ENCODE measurements at regions not wholly inside any gene's neighbourhood (a gene's known extent, or its start where the extent isn't known, plus 50 kb on each side); places are given as distances from the start of the nearest gene placed in this dataset.
A peak's percentile ranks its signal among the peaks of the same experiment; 100 is the strongest.

DNA sequence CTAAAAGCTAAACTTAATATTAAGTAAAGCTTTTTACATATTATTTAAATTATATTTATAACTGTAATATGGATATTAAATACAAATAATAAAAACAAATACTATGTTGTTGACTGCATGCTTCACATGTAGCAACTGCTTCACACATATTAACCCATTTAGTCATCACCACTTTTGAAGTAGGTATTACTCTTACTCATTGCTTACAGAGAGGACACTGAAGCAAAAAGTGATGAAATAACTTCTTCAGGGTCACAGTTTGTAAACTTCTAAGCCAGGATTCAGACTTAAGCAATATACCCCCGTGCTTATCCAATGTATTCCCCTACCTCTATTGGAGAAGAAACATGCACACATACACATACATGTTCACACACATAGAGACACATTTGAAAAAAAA lies 166.6 kb downstream of the DKK2 start:
- Histone ChIP-seq H3K9me3 (replicated peaks; ENCODE audit: low read length) (no peaks in the 10 kb centered on the region), H3K4me3 (ENCODE audit: low read length) (no peak overlapping the region), H3K4me1 (ENCODE audit: control insufficient read depth, insufficient read depth, low read length) (peaks cover 17% of the 10 kb centered on the region), H3K36me3 (ENCODE audit: insufficient read depth, low read length) (no peaks in the 10 kb centered on the region), H3K27me3 (ENCODE audit: control insufficient read depth, insufficient read depth, low read length) (no peaks in the 10 kb centered on the region), H3K4me2 (ENCODE audit: low read length) (no peak overlapping the region), H3K9ac (ENCODE audit: low read depth, low read length) (no peak overlapping the region)

DNA sequence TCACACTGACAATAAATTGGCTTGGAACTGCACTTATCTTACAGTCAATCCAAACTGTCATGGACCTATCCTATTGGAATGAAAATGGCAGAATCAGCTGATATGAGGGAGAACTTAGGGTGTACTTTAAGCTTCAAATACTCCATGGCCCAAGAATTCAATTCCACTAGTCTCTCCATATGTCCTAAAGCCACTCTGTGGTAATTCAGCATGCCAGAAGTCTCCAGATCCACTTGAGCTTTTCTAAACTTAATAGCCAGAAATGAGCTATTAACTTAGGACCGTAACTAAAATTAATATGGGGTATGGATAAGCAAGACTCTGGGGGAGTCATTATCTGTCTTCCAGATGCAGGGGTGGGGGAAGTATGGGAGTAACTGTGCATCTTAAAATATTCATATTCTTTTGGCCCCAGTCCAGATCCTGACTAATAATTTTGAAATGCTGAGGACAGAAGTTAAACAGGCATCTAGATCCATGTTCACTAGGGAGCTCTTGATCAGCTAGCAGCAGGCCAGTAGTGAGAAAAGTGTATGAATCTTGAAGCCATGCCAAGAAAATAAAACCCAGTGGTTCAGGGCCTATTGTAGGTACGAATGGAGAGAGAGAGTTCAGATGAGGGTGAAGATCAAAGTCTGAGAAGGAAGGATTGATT lies 167.6 kb downstream of the DKK2 start:
- H3K4me2 ChIP-seq (ENCODE audit: low read length) = no peak overlapping the region
- H3K4me1 ChIP-seq (ENCODE audit: control insufficient read depth, insufficient read depth, low read length) = peaks cover 22% of the 10 kb centered on the region
- no peak overlapping the region for H3K9ac ChIP-seq (ENCODE audit: low read depth, low read length)
- no peaks in the 10 kb centered on the region for H3K27me3 ChIP-seq (ENCODE audit: control insufficient read depth, insufficient read depth, low read length)
- H3K4me3 ChIP-seq (ENCODE audit: low read length) = no peak overlapping the region
- H3K9me3 ChIP-seq (replicated peaks; ENCODE audit: low read length) = no peaks in the 10 kb centered on the region
- no peaks in the 10 kb centered on the region for H3K36me3 ChIP-seq (ENCODE audit: insufficient read depth, low read length)

DNA sequence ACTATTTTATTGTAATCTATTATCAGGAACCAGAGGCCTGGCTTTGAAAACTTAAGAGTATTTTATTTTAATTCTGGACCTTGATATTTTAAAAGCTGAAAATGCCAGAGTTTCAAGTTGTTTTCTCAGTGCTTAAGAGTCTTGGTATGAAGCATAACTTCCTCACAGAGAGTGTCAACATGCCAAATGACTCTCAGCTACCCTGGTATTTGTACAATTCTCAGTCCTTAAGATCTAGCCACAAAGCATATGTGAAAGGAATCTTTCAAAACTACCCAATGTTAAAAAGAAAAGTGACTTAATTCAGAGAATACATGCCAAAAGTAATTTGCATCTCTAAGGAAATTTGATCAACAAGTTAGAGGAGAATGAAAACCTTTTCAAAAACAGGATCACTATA lies 171.9 kb downstream of the DKK2 start:
- Histone ChIP-seq H3K4me3 (ENCODE audit: low read length) (no peak overlapping the region), H3K4me1 (ENCODE audit: control insufficient read depth, insufficient read depth, low read length) (peaks cover 16% of the 10 kb centered on the region), H3K9ac (ENCODE audit: low read depth, low read length) (peak overlapping the region; percentile 30), H3K36me3 (ENCODE audit: insufficient read depth, low read length) (no peaks in the 10 kb centered on the region), H3K4me2 (ENCODE audit: low read length) (peak overlapping the region; percentile 19), H3K27me3 (ENCODE audit: control insufficient read depth, insufficient read depth, low read length) (no peaks in the 10 kb centered on the region), H3K9me3 (replicated peaks; ENCODE audit: low read length) (no peaks in the 10 kb centered on the region)

GRCh38 chr4:106854569-106855351 lies 181.4 kb downstream of the DKK2 start:
- Histone ChIP-seq H3K9ac (ENCODE audit: low read depth, low read length) (no peak overlapping the region), H3K4me2 (ENCODE audit: low read length) (no peak overlapping the region), H3K36me3 (ENCODE audit: insufficient read depth, low read length) (no peaks in the 10 kb centered on the region)

GRCh38 chr4:106852426-106852825 lies 183.7 kb downstream of the DKK2 start:
- Histone ChIP-seq H3K4me2 (ENCODE audit: low read length) (no peak overlapping the region), H3K4me3 (ENCODE audit: low read length) (no peak overlapping the region), H3K27me3 (ENCODE audit: control insufficient read depth, insufficient read depth, low read length) (no peaks in the 10 kb centered on the region), H3K4me1 (ENCODE audit: control insufficient read depth, insufficient read depth, low read length) (no peaks in the 10 kb centered on the region), H3K36me3 (ENCODE audit: insufficient read depth, low read length) (no peaks in the 10 kb centered on the region), H3K9ac (ENCODE audit: low read depth, low read length) (no peak overlapping the region), H3K9me3 (replicated peaks; ENCODE audit: low read length) (no peaks in the 10 kb centered on the region)

More at GRCh38 chr4:106854569-106855351, 181.4 kb downstream of the DKK2 start:
- no peaks in the 10 kb centered on the region for H3K9me3 ChIP-seq (replicated peaks; ENCODE audit: low read length)
- H3K4me1 ChIP-seq (ENCODE audit: control insufficient read depth, insufficient read depth, low read length) = no peaks in the 10 kb centered on the region
- no peaks in the 10 kb centered on the region for H3K27me3 ChIP-seq (ENCODE audit: control insufficient read depth, insufficient read depth, low read length)
- no peak overlapping the region for H3K4me3 ChIP-seq (ENCODE audit: low read length)

GRCh38 chr4:106851726-106852125 lies 184.4 kb downstream of the DKK2 start:
- Histone ChIP-seq H3K4me2 (ENCODE audit: low read length) (no peak overlapping the region), H3K36me3 (ENCODE audit: insufficient read depth, low read length) (no peaks in the 10 kb centered on the region), H3K27me3 (ENCODE audit: control insufficient read depth, insufficient read depth, low read length) (no peaks in the 10 kb centered on the region), H3K9me3 (replicated peaks; ENCODE audit: low read length) (no peaks in the 10 kb centered on the region), H3K4me1 (ENCODE audit: control insufficient read depth, insufficient read depth, low read length) (no peaks in the 10 kb centered on the region), H3K4me3 (ENCODE audit: low read length) (no peak overlapping the region), H3K9ac (ENCODE audit: low read depth, low read length) (no peak overlapping the region)

DNA sequence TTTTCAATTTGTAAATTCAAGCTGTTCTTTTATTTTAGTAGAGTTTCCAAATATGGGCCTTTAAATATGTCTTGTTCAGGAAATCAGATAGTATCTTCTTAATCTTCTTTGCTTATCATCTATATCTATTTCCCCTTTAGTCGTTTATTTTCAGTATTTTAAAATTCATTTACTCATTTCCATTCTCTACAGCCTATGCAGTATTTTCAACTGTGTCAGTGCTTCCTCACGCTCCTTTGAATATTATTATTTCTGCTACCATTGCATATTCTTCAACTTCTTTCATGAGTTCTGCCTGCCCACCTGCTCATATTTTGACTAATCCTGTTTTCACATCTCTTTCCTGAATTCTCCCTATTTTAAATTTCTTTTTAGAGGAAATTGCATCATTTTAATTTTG lies 185.4 kb downstream of the DKK2 start:
- no peaks in the 10 kb centered on the region for H3K4me1 ChIP-seq (ENCODE audit: control insufficient read depth, insufficient read depth, low read length)
- H3K27me3 ChIP-seq (ENCODE audit: control insufficient read depth, insufficient read depth, low read length) = no peaks in the 10 kb centered on the region
- no peak overlapping the region for H3K4me2 ChIP-seq (ENCODE audit: low read length)
- H3K4me3 ChIP-seq (ENCODE audit: low read length) = no peak overlapping the region
- H3K36me3 ChIP-seq (ENCODE audit: insufficient read depth, low read length) = no peaks in the 10 kb centered on the region
- H3K9me3 ChIP-seq (replicated peaks; ENCODE audit: low read length) = no peaks in the 10 kb centered on the region
- H3K9ac ChIP-seq (ENCODE audit: low read depth, low read length) = no peak overlapping the region

DNA sequence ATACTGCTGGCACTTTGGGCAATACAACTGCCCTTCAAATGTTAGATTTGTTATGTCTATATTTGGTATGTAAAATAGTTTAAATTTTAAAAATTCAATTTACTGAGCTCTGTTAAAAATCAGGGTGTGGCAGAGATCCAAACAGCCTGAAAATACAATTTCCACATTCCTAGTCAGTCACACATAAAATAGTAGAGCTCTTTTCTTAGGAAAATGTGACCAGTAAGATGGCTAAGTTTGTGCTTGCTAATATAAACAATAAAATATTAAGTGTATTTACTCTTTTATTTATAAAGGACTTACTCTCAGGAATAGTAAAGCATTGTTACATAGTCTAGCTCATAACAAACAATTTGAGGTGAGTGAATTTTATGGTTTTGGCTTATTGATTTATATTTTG lies 200.2 kb downstream of the DKK2 start:
- H3K36me3 ChIP-seq (ENCODE audit: insufficient read depth, low read length) = no peaks in the 10 kb centered on the region
- H3K4me2 ChIP-seq (ENCODE audit: low read length) = no peak overlapping the region
- no peaks in the 10 kb centered on the region for H3K9me3 ChIP-seq (replicated peaks; ENCODE audit: low read length)
- H3K4me3 ChIP-seq (ENCODE audit: low read length) = no peak overlapping the region
- no peaks in the 10 kb centered on the region for H3K27me3 ChIP-seq (ENCODE audit: control insufficient read depth, insufficient read depth, low read length)
- H3K4me1 ChIP-seq (ENCODE audit: control insufficient read depth, insufficient read depth, low read length) = no peaks in the 10 kb centered on the region
- H3K9ac ChIP-seq (ENCODE audit: low read depth, low read length) = no peak overlapping the region

GRCh38 chr4:106830879-106831278 lies 205.2 kb downstream of the DKK2 start:
- Histone ChIP-seq H3K36me3 (ENCODE audit: insufficient read depth, low read length) (no peaks in the 10 kb centered on the region), H3K4me1 (ENCODE audit: control insufficient read depth, insufficient read depth, low read length) (no peaks in the 10 kb centered on the region), H3K4me3 (ENCODE audit: low read length) (no peak overlapping the region), H3K4me2 (ENCODE audit: low read length) (no peak overlapping the region), H3K9ac (ENCODE audit: low read depth, low read length) (no peak overlapping the region), H3K9me3 (replicated peaks; ENCODE audit: low read length) (no peaks in the 10 kb centered on the region), H3K27me3 (ENCODE audit: control insufficient read depth, insufficient read depth, low read length) (no peaks in the 10 kb centered on the region)

DNA sequence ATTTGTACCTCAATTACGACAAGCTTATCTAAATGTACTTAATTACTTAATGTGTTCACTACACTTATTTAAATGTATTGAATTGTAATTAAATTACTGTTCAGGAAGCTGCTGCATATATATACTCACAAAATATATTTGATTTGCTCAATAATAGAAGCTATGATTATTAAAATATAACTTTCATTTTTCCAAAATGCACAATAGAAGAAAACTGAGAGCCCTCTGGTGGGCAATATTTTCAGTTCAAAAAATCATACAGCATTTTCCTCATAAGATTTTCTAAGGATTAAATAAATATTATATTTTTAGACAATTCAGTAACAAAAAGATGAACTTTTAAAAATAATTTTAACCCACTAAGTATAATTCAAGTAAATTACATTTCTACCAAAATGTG lies 217.3 kb downstream of the DKK2 start:
- peaks cover 10% of the 10 kb centered on the region for H3K4me1 ChIP-seq (ENCODE audit: control insufficient read depth, insufficient read depth, low read length)
- no peak overlapping the region for H3K9ac ChIP-seq (ENCODE audit: low read depth, low read length)
- H3K4me2 ChIP-seq (ENCODE audit: low read length) = no peak overlapping the region
- no peak overlapping the region for H3K4me3 ChIP-seq (ENCODE audit: low read length)
- no peaks in the 10 kb centered on the region for H3K9me3 ChIP-seq (replicated peaks; ENCODE audit: low read length)
- no peaks in the 10 kb centered on the region for H3K36me3 ChIP-seq (ENCODE audit: insufficient read depth, low read length)
- no peaks in the 10 kb centered on the region for H3K27me3 ChIP-seq (ENCODE audit: control insufficient read depth, insufficient read depth, low read length)

DNA sequence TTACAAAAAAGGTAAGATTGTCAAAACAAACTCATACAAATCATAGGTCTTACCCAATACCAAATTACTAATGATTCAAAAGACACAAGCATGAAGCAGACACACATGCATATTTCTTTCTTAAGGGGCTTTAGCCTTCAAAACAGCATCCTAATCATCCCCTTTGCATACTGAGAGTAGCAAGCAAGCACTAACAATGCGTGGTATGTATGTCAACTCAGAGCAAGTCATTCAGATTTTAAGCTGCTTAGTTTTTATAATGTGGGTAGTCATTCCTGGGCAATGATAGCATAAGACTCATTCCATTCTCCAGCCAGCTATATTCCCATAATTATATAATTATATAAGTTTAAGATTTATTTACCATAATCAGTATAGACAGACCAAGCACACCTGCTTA lies 219.6 kb downstream of the DKK2 start:
- Histone ChIP-seq H3K4me1 (ENCODE audit: control insufficient read depth, insufficient read depth, low read length) (peaks cover 10% of the 10 kb centered on the region), H3K27me3 (ENCODE audit: control insufficient read depth, insufficient read depth, low read length) (no peaks in the 10 kb centered on the region), H3K9ac (ENCODE audit: low read depth, low read length) (no peak overlapping the region), H3K9me3 (replicated peaks; ENCODE audit: low read length) (no peaks in the 10 kb centered on the region), H3K4me3 (ENCODE audit: low read length) (no peak overlapping the region), H3K4me2 (ENCODE audit: low read length) (no peak overlapping the region), H3K36me3 (ENCODE audit: insufficient read depth, low read length) (no peaks in the 10 kb centered on the region)

DNA sequence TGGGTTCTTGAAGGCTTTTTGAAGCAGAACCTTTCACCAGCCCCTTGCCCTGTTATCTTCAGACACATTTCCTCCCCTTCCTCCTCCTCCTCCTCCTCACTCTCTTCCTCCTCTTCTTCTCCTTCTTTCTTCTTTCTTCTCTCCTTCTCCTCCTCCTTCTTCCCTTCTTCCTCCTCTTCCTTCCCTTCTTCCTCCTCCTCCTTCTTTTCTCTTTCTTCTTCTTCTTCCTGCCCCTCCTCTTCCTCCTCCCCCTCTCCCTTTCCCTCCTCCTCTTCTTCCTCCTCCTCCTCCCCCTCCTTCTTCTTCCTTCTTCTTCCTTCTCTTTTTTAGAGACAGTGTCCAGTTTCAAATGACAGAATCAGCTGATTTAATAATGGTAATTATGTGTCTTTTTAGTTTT lies 226.0 kb downstream of the DKK2 start:
- Histone ChIP-seq H3K27me3 (ENCODE audit: control insufficient read depth, insufficient read depth, low read length) (no peaks in the 10 kb centered on the region), H3K4me1 (ENCODE audit: control insufficient read depth, insufficient read depth, low read length) (no peaks in the 10 kb centered on the region)

More for the DNA sequence above, 226.0 kb downstream of the DKK2 start:
- no peaks in the 10 kb centered on the region for H3K36me3 ChIP-seq (ENCODE audit: insufficient read depth, low read length)
- no peak overlapping the region for H3K4me3 ChIP-seq (ENCODE audit: low read length)
- H3K9me3 ChIP-seq (replicated peaks; ENCODE audit: low read length) = no peaks in the 10 kb centered on the region
- H3K9ac ChIP-seq (ENCODE audit: low read depth, low read length) = no peak overlapping the region
- H3K4me2 ChIP-seq (ENCODE audit: low read length) = no peak overlapping the region
